HG03175 (cell line): ENCODE measurements at regions not wholly inside any gene's neighbourhood (a gene's known extent, or its start where the extent isn't known, plus 50 kb on each side); places are given as distances from the start of the nearest gene placed in this dataset.

ENCODE experiments used
- ATAC-seq: cut with Tn5 transposase; IDR thresholded peaks from one replicate; pipeline ENCODE4 v1.9.1; 2021; ENCODE audit warnings: mild to moderate bottlenecking, moderate library complexity; ENCODE audit not compliant: unreplicated experiment

DNA sequence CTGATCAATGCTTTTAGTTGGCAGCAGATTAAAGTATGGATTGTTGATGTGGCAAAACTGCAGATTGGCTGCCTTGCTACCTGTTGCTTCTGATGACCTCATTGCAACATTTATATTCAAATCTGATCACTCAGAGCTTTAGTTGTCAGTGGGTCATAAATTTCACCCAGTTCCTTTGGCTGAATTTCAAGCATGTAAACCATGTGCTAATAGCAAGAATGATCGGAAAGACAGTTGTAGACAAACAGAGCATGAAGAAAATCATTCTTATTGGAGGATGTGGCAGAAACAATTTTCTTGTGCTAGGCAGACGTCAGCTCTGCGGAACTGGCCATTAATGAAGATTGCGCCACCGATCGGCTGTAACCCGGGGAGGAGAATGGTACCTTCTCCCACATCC is 346.6 kb upstream of the EEF2KMT start:
- no peak for ATAC-seq

GRCh38 chr16:5442986-5443385 is 345.4 kb upstream of the EEF2KMT start:
- ATAC-seq, result no peak

DNA sequence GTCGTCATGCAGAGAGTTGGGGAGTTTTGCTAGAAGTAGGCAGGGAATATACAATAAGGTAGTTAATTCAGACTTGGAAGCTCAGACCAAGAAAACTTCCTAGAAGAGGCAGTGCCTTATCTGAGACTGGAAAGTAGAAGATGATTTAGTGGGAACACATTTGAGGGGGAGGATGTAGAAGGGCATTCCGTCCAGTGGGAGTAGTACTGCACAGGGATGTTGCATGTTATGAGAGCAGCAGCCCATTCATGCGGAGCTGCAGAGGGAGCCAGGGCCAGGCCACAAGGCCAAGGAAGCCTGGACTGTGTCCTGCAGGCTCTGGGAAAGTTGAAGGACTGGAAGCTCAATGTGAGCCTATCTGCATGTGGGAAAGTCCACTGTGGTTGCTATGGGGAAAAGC is 344.5 kb upstream of the EEF2KMT start:
- no peak for ATAC-seq

DNA sequence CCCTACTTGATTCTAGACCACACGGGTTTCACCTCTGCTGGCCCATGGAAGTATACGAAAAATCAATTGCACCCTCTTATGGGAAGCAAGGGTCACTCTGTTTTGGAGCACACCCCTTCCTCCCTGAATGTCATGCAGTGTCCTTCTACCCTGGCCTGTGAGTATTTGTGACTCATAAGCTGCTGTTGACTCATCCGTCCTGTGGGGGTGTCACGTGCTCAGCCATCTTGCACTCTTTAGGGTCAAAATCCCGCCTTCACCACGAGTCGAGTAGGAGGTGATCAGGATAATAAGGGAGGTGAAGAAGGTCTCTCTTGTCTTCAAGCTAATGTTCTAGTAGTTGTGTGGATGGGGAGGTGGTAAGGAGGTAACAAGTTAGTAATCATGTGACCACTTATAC is 341.0 kb upstream of the EEF2KMT start:
- no peak for ATAC-seq

GRCh38 chr16:5433587-5433986 is 336.0 kb upstream of the EEF2KMT start:
- no peak for ATAC-seq

DNA sequence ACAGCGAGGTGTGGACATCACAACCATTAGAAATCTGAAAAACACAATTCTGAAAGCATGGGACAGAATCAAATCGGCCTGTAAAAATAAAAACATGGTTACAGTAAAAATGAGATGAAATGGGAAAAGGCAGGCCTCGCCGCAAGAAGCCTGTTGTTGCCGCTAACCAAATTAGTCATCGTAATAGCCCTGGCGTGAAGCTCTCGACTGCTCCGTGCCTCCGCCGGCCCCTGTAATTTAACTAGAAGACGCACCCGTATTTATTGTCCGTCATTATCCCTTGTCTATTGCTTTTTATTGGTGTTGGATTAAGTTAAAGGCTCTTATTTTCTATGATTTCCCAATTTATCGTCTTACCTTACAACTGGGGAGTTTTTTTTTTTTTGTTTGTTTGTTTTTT is 334.6 kb upstream of the EEF2KMT start:
- no peak for ATAC-seq

GRCh38 chr16:5430598-5430997 is 333.0 kb upstream of the EEF2KMT start:
- no peak for ATAC-seq

DNA sequence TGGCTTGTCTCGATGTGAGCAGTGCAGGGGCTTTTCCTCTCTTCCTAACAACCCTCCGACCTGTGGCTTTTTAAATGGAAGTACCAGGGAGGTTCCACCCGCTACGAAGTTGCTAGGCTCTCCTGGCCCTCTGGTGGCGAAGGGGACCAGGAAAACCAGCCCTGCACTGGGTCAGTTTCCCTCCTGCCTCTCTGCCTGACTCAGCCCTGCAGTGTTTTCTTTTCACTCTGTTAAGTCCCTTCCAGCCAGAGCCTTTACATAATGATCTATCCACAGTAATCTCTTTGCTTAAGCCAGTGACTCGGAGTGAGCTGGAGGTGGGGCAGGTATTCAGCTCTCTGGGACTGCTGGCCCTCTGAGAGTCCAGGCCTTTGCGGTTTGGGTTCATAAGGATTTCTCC is 331.3 kb upstream of the EEF2KMT start:
- no peak for ATAC-seq

DNA sequence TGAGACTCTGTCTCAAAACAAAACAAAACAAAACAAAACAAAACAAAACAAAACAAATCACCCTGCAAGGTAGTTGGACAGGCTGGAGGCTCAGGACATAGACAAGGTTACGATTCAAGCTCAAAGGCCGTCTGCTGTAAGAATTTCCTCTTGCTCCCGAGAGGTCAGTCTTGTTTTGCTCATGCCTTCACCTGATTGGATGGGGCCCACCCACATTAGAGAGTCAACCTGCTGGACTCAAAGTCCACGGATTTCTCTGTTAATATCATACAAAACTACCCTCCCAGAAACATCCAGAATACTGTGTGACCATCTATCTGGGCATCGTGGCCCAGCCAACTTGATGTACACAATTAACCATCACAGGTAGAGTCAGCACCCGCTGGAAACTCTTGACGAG is 330.0 kb upstream of the EEF2KMT start:
- no peak for ATAC-seq

DNA sequence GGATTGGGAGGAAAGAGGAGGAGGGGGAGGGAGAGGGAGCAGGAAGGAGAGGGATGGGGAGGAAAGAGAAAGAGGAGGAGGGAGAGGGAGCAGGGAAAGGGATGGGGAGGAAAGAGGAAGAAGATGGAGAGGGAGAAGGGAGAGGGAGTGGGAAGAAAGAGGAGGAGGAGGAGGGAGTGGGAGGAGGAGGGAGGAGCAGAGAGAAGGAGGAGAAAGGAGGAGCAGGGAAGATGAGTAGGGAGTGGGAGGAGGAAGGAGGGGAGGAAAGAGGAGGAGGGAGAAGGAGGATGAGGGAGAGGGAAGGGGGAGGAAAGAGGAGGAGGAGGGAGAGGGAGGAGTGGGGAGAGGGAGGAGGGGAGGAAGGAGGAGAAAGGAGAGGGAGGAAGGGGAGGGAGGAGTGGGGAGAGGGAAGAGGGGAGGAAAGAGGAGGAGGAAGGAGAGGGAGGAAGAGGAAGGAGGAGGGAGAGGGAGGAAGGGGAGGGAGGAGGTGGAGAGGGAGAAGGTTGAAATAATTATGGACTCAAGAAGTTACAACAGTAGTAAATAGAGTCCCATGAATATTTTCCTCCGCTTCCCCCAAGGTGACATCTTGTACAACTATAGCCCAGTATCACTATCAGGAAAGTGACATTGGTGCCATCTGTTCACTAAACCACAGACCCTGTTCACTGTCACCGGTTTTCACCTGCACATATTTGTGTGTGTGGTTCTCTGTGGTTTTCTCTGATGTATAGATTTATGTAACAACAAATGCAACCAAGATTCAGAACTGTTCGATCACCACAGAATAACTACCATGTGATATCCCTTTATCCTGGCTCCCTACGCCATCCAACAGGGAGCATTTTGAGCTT is 325.3 kb upstream of the EEF2KMT start:
- ATAC-seq, result no peak

DNA sequence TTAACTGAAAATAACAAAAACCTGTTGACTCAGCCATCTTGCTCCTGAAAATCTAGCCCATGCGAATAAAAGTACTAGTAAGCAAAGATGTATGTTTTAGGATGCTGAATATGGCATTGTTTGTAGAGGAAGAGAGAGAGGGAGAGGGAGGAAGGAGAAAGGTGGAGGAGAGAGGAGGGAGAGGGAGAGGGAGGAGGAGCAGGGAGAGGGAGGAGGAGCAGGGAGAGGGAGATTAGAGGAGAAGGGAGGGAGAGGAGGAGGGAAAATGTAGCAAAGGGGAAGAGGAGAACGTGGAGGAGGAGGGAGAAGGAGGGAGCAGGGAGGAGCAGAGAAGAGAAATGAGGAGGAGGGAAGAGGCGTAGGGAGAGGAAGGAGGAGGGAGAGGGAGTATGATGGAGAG is 324.5 kb upstream of the EEF2KMT start:
- no peak for ATAC-seq

- no peak for ATAC-seq
Measured at GRCh38 chr16:5416013-5416412, 318.4 kb upstream of the EEF2KMT start.

- ATAC-seq, result no peak
Measured at GRCh38 chr16:5415123-5415522, 317.5 kb upstream of the EEF2KMT start.

- ATAC-seq, result no peak
Measured at GRCh38 chr16:5412731-5413130, 315.1 kb upstream of the EEF2KMT start.

DNA sequence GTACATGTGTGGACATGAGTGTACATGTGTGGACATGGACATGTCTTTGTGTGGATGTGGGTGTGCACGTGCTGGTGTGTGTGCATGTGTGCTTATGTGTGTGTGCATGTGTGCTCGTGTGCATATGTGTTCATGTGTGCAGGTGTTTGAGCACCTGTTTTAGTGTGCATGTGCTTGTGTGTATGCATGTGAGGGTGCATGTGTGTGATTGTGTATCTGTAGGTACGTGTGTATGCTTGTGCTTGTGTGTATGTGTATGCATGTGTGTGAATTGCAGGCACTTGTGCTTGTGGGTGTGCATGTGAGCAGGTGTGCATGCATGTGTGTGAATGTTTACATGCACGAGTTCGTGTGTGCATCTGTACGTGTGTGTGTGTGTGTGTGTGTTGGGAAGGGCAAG is 300.6 kb upstream of the EEF2KMT start:
- ATAC-seq, result no peak

GRCh38 chr16:5396880-5397279 is 299.3 kb upstream of the EEF2KMT start:
- ATAC-seq, result no peak

GRCh38 chr16:5393070-5393469 is 295.5 kb upstream of the EEF2KMT start:
- ATAC-seq, result no peak

- ATAC-seq, result no peak
Measured at GRCh38 chr16:5386989-5387388, 289.4 kb upstream of the EEF2KMT start.

DNA sequence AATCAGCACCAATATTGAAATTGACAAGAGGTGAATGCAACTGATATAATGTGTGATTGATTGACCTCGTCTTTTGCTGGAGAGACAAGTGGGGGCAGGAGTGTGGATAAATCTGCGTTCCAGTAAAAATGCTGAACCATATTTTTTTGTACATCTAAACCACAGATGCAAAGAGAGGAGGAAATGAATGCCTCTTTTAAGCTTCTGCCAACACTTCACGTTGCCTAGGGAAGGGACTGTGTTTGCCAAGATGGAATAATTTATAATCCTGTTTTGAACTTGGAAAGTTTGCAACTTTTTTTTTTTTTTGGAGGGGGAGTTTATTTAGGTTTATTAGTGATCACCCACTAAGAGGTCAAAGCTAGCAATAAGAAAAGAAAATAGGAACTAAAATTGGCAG is 288.2 kb upstream of the EEF2KMT start:
- no peak for ATAC-seq

DNA sequence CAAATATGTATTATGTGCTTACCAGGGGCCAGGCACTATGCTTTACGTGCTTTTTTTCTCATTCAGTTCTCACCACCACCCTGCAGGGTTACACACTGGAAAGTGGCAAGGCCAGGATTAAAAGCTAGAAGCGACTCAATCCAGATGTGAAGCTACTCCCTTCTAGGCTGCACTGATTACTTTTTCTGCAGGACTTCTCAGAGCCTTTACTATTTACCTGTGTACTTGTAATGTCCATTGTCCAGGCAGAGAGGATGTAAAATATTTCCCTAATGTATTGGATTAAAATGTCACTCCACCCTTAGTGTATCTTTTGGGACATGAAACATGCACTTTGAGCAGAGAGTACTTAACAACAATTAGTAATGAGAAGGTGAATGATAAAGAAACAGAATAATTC is 287.5 kb upstream of the EEF2KMT start:
- no peak for ATAC-seq

DNA sequence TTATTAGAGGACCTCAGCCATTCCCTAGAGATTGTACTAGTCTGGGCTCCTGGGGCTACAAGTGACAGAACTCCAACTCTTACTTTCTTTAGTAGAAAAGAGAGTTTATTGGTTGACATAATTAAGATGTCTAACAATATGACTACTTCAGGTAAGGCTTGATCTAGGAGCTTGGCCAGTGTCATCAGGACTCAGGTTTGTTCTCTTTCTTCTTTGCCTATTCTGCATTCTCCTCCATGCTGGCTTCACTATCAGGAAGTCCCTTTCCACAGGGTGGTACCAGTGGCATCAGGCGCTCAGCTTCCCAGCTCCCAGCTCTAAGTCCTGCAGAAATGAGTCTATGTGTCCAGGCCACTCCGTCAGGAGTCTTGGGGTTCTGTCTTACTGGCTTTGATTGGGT is 286.1 kb upstream of the EEF2KMT start:
- ATAC-seq, result no peak

- ATAC-seq, result no peak
Measured at GRCh38 chr16:5382484-5382883, 284.9 kb upstream of the EEF2KMT start.

- no peak for ATAC-seq
Measured at GRCh38 chr16:5381481-5381880, 283.9 kb upstream of the EEF2KMT start.
